HG03442 (cell line): ENCODE measurements at regions not wholly inside any gene's neighbourhood (a gene's known extent, or its start where the extent isn't known, plus 50 kb on each side); places are given as distances from the start of the nearest gene placed in this dataset.

Experiments
- ATAC-seq: cut with Tn5 transposase; IDR thresholded peaks from one replicate; pipeline ENCODE4 v1.9.1; 2021; ENCODE audit warnings: mild to moderate bottlenecking, moderate library complexity; ENCODE audit not compliant: unreplicated experiment

DNA sequence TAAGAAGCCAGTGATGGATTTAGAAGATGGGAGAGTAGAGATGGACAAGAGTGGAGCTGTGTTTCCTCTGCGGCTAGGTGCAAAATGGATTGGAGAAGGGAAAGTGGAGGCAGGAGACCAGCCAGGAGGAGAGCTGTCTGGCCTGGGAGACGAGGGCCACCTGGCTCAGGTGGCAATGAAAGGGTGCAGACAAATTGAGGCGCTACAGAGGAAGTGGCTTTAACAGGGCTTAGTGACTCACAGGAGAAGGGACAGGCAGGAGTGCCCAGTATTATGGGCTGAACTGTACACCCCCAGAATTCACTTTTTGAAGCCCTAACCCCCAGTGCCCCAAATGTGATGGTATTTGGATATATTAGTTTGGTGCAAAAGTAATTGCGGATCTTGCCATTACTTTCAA is 65.6 kb upstream of the DUSP5 start:
- ATAC-seq = no peak

DNA sequence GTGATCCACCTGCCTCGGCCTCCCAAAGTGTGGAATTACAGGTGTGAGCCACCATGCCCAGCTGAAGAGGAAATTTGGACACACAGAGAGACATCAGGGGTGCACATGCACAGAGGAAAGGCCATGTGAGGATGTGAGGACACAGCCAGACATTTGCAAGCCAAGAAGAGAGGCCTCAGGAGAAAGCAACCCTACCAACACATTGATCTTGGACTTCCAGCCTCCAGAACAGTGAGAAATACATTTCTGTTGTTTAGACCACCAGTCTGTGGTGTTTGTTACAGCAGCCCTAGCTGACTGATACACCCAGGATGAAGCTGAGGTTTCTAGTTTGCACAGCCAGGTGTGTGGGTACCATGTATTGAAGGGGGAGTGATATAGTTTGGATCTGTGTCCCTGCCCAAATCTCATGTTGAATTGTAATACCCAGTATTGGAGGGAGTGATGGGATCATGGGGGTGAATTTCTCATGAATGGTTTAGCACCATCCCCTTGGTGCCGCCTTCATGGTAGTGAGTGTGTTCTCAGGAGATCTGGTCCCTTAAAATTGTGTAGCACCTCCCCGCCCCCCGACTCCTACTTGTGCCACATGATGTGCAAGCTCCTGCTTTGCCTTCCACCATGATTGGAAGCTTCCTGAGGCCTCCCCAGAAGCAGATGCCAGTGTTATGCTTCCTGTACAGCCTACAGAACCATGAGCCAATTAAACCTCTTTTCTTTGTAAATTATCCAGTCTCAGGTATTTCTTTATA is 64.7 kb upstream of the DUSP5 start:
- ATAC-seq = no peak

GRCh38 chr10:110433740-110434139 is 64.0 kb upstream of the DUSP5 start:
- ATAC-seq = no peak

DNA sequence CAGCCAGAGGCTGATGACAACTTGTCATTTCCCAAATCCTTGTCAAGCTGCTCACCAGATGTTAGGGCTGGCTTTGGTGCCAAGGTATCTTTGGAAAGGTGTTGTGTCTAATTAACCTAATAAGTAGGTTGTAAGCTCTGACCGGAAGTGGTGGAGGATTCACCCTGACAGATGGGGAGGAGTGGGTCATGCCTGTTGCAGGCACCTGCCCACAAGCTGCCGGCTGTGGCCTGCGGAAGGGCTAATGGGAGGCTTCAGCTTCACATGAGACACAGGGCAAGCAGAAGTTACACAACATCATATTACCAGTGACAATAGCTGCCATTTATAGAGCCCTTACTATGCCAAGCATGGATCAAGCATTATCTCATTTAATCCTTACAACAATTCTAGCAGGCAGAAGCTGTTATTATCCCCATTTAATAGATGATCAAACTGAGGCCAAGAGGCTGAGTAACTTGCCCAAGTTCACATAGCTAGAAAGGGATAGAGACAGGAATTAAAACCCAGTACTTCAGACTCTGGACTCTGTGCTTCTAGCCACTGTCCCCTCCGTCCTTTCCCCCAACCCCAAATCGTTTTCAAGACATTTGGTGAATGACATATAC is 63.1 kb upstream of the DUSP5 start:
- no peak for ATAC-seq

DNA sequence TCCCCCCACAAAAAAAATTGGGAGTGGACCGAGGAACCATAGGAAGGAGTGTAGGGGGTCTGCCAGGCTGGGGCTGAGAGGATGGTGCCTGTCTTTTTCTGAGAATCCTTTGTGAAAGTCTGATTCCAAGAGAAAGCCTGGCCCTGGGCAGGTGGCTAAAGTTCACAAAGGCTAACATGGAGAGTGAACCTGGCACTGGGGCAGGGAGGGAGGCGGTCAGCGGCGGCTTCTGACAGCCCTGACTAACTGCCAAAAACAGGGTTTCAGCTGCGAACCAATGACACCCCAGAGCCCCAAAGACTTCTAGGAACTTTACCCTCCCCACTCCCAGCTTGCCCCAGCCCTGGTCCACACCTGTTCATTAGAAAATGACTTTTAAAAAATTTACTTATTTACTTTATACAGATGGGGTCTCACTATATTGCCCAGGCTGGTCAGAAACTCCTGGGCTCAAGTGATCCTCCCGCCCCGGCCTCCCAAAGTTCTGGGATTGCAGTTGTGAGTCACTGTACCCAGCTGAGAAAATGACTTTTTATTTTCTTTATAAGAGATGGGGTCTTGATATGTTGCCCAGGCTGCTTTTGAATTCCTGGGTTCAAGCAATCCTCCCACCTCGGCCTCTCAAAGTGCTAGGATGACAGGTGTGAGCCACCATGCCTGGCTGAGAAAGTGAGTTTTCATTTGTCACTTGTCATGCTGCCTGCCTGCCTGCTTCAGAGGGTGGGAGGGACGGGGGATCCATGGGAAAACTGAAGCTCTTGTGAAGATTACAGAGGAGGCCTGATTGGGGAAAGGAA is 61.0 kb upstream of the DUSP5 start:
- ATAC-seq = no peak

- no peak for ATAC-seq
Observed at GRCh38 chr10:110437351-110437605, 60.4 kb upstream of the DUSP5 start.

GRCh38 chr10:110437761-110438341 is 59.9 kb upstream of the DUSP5 start:
- ATAC-seq = no peak

DNA sequence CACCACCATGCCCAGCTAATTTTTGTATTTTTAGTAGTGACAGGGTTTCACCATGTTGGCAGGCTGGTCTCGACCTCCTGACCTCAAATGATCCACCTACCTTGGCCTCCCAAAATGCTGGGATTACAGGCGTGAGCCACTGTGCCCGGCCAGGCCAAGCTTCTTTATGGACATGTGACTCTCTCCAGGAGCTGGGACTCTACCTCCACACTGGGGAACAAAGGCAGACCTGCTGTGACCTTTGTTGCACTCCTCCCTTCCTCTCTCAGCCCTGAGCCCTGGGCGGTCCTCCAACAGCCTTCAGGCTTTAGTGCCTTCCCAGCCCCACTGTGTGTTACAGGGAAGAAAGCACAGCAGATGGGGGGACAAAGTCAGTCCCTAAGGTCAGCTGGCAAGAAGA is 55.0 kb upstream of the DUSP5 start:
- ATAC-seq = no peak

DNA sequence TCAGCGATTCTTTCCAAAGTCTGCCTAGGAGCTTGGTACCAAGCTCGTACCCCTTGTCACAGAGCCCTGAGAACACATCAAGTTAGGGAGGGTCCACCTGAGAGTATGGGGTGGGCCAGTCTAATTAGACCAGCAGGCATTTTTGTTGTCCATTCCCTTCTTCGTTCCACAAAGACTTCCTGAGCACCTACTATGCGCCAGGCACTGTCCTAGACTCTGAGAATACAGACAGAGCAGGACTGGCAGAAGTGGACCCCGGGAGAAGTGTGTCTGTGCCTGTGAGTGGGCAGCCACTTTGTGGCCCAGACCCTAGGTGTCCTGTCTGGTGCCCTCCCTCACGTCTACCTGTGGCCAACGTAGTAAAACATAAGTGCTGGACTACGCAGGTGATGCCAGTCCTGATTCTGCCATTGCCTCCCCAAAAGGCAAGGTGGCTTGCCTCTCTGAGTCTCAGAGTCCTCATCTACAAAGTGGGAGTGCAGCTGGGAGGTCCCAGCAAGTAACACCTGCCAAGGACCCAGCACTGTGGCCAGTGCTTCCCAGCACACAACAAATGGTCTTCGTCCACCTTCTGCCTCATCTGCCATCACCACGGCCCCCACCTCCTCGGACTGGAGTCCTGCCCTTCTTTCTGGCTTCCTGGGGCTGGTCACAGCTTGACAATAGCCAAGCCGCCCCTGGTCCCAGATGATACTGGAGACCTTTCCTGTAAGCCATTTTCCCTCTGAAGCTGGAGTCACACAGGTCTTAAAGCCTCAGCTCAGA is 54.3 kb upstream of the DUSP5 start:
- ATAC-seq = no peak

- ATAC-seq = no peak
Observed at GRCh38 chr10:110444004-110444337, 53.7 kb upstream of the DUSP5 start.

DNA sequence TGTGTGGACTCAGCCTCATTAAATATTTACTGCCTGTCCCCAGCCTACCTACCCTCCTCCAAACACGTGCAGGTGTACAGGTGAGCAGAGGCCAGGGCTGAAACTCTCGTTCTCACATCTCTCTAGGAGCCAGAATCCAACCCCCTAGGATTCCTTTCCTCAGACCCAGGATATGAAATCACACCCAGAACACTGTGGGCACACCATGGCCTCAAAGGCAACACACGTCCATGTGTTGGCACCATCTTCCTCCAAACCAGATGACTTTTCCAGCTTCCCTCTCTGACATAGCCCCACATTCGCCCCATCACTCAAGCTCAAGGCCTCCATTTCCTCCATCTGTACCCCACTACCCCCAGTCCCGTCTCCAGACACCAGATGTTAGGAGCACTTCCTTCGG is 51.8 kb upstream of the DUSP5 start:
- no peak for ATAC-seq

DNA sequence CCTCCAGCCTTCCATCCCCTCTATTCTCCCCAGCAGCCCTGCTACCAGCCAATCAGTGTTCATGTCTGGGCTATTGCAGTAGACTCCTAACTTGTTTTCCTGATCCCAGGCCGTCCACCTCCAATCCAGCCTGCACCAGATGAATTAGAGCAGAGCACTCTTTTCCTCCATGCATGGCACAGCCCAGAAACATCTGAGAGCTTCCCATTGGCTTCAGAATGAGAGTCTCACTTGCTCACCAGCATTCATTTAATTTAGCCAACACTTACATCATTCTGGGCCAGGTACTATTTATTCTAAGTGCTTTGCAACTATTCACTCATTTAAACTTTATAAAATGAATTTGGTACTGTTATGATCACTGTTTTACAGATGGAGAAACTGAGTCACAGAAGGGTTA is 51.4 kb upstream of the DUSP5 start:
- no peak for ATAC-seq

- ATAC-seq = no peak
Observed at GRCh38 chr10:110446954-110447608, 50.6 kb upstream of the DUSP5 start.

- ATAC-seq = no peak
Observed at GRCh38 chr10:110447886-110448285, 49.8 kb upstream of the DUSP5 start.
